Keratinocyte (primary cell): ENCODE measurements at regions not wholly inside any gene's neighbourhood (a gene's known extent, or its start where the extent isn't known, plus 50 kb on each side); places are given as distances from the start of the nearest gene placed in this dataset.

Experiments
- DNase-seq: peaks from one replicate; pipeline ENCODE4 v3.0.0-alpha.2; 2011; ENCODE audit warnings: low read depth, missing footprints, low spot score
- FAIRE-seq: peaks from 2 replicates; lab custom pipeline; 2011; peaks lifted over from hg19 to GRCh38; lab: Jason Lieb, UNC
- H2AFZ ChIP-seq: 2 replicates; pipeline ENCODE4 v1.6.0; 2012; ENCODE audit warnings: low read length, control low read depth, inconsistent platforms; ENCODE audit not compliant: control insufficient read depth
- H3K27ac ChIP-seq: 2 replicates; pipeline ENCODE4 v1.5.1; 2011; ENCODE audit warnings: low read length; ENCODE audit not compliant: control insufficient read depth, insufficient read depth
- H3K27me3 ChIP-seq: 3 replicates; pipeline ENCODE4 v1.6.0; 2011; ENCODE audit warnings: low read length; ENCODE audit not compliant: control insufficient read depth, insufficient read depth; ENCODE audit errors: extremely low read depth
- H3K36me3 ChIP-seq, 2 experiments: 2 replicates in 1 of 2; 3 replicates in 1 of 2; pipeline ENCODE4 v1.5.1; 2011; ENCODE audit warnings: low read length in 2 of 2, mild to moderate bottlenecking in 1 of 2; ENCODE audit not compliant: control insufficient read depth in 2 of 2, insufficient read depth in 2 of 2; ENCODE audit errors: extremely low read depth in 1 of 2
- H3K4me1 ChIP-seq: 3 replicates; pipeline ENCODE4 v1.5.1; 2011; ENCODE audit warnings: low read length; ENCODE audit not compliant: control insufficient read depth, insufficient read depth; ENCODE audit errors: extremely low read depth
- H3K4me2 ChIP-seq: 3 replicates; pipeline ENCODE4 v1.6.0; 2011; ENCODE audit warnings: low read depth, low read length; ENCODE audit not compliant: control insufficient read depth, insufficient read depth; ENCODE audit errors: extremely low read depth
- H3K4me3 ChIP-seq, 3 experiments: fragments of 200-600 bp in 1 of 3; sonication (generic) in 1 of 3; 2 replicates in 2 of 3; 3 replicates in 1 of 3; pipeline ENCODE4 v1.5.1; 2011 to 2016; ENCODE audit warnings: low read length in 3 of 3, mild to moderate bottlenecking in 3 of 3, control low read depth in 2 of 3, inconsistent platforms in 1 of 3, low read depth in 1 of 3, mixed read lengths in 1 of 3, mixed run types in 1 of 3, moderate library complexity in 1 of 3; ENCODE audit not compliant: control insufficient read depth in 2 of 3, insufficient read depth in 2 of 3; ENCODE audit errors: extremely low read depth in 1 of 3
- H3K79me2 ChIP-seq: 2 replicates; pipeline ENCODE4 v1.6.0; 2012; ENCODE audit warnings: low read length; ENCODE audit not compliant: control insufficient read depth, insufficient read depth
- H3K9ac ChIP-seq: 3 replicates; pipeline ENCODE4 v1.6.0; 2011; ENCODE audit warnings: low read length; ENCODE audit not compliant: control insufficient read depth, insufficient read depth; ENCODE audit errors: extremely low read depth
- H3K9me1 ChIP-seq: 3 replicates; pipeline ENCODE4 v1.6.0; 2011; ENCODE audit warnings: low read length; ENCODE audit not compliant: control insufficient read depth, insufficient read depth; ENCODE audit errors: extremely low read depth
- H3K9me3 ChIP-seq: 2 replicates; pipeline ENCODE4 v1.5.1; 2012; ENCODE audit warnings: low read depth, low read length; ENCODE audit not compliant: control insufficient read depth
- H4K20me1 ChIP-seq: 3 replicates; pipeline ENCODE4 v1.6.0; 2011; ENCODE audit warnings: low read length; ENCODE audit not compliant: control insufficient read depth, insufficient read depth; ENCODE audit errors: extremely low read depth
- CTCF ChIP-seq, 3 experiments: IDR thresholded peaks in 1 of 3; conservative IDR thresholded peaks in 1 of 3; optimal IDR thresholded peaks in 1 of 3; 2 replicates in 2 of 3; 3 replicates in 1 of 3; pipeline versions ENCODE3 to v1.5.1; 2011; ENCODE audit warnings: low read length in 3 of 3, mild to moderate bottlenecking in 3 of 3, moderate library complexity in 2 of 3, control low read depth in 1 of 3, inconsistent platforms in 1 of 3; ENCODE audit not compliant: insufficient read depth in 2 of 3; ENCODE audit errors: extremely low read depth in 1 of 3
- EZH2 ChIP-seq: IDR thresholded peaks from one replicate; pipeline ENCODE4 v1.6.1; 2012; ENCODE audit warnings: inconsistent platforms, mild to moderate bottlenecking, low read length, moderate library complexity
- dilution Hi-C: fragments of 300-500 bp; cut with MboI; formaldehyde crosslinking; loops from one replicate; pipeline ENCODE4 v1.7.0; 2020; ENCODE audit warnings: low sequenced_read_pairs; ENCODE audit not compliant: extremely low pct_ligation_motif_present

DNA sequence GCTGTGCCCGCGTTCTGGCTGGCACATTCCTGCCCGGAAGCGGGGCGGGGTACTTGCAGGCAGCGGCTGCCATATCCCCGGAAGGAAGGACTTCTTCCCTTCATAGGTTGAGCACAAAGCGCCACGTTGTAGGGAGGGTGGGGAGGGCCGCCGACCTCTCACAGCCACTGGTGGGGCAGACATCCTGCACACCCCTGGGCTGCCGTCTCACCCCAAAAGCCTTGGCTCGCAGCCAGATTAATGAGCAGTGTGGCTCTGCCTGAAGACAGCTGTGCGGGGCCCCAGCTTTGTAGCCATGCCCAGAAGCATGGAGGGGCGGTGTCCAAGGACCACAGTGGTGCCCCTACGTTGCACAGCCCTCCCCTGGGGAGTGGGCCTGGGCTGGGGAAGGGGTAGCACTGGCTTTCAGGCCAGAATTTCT lies 54.3 kb upstream of the DPYSL4 start:
- H3K36me3 ChIP-seq = no peaks in the 10 kb centered on the region
- H3K4me2 ChIP-seq = no peak overlapping the region
- no peak overlapping the region for H3K27ac ChIP-seq
- no peaks in the 10 kb centered on the region for H3K9me3 ChIP-seq
- dilution Hi-C loops = no loop called here
- no peaks in the 10 kb centered on the region for H3K4me1 ChIP-seq
- H4K20me1 ChIP-seq = no peaks in the 10 kb centered on the region
- FAIRE-seq = no peak
- H3K9me1 ChIP-seq = no peaks in the 10 kb centered on the region
- no peak for DNase-seq
- no peaks in the 10 kb centered on the region for H3K79me2 ChIP-seq
- H3K4me3 ChIP-seq = no peak overlapping the region
- no peak overlapping the region for H3K9ac ChIP-seq
- no peaks in the 10 kb centered on the region for H3K27me3 ChIP-seq
- TF ChIP-seq CTCF (optimal IDR thresholded peaks at IDR 0.05 in 1 of 3, IDR thresholded peaks at IDR 0.05 in 1 of 3, conservative IDR thresholded peaks at IDR 0.05 in 1 of 3; ENCODE audit: extremely low read depth in 1 of 3, insufficient read depth in 2 of 3, low read length in 3 of 3) (no peak), EZH2 (no peak)
- H2AFZ ChIP-seq = peak overlapping the region; percentile 33

DNA sequence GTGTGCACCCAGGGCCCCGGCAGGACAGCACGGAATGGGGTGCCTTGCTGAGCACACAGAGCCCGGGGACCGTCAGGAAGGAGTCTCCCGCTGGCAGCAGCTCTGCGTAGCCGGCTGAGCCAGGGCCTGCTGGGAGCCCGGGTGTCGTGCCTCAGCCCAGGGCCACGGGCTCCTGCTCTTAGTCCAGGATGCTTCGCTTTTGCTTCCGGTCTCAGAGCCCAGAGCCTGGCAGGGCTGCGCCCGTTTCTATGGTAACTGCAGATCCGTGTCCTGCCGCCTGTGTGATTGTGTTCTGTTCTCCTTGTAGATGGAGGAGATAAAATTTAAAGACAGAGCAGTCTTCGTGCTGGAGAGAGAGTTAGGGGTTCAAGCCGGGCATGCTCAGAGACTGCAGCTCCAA lies 53.7 kb upstream of the DPYSL4 start:
- DNase-seq (no peak), FAIRE-seq (no peak)
- H3K4me1 ChIP-seq = no peaks in the 10 kb centered on the region
- H4K20me1 ChIP-seq = no peaks in the 10 kb centered on the region
- H3K9me1 ChIP-seq = no peaks in the 10 kb centered on the region
- H3K9ac ChIP-seq = no peak overlapping the region
- H3K27ac ChIP-seq = no peak overlapping the region
- TF ChIP-seq CTCF (optimal IDR thresholded peaks at IDR 0.05 in 1 of 3, IDR thresholded peaks at IDR 0.05 in 1 of 3, conservative IDR thresholded peaks at IDR 0.05 in 1 of 3; ENCODE audit: extremely low read depth in 1 of 3, insufficient read depth in 2 of 3, low read length in 3 of 3) = no peak
- no peak for TF ChIP-seq EZH2
- dilution Hi-C loops = no loop called here
- H2AFZ ChIP-seq = no peak overlapping the region
- no peaks in the 10 kb centered on the region for H3K27me3 ChIP-seq
- H3K36me3 ChIP-seq = no peaks in the 10 kb centered on the region
- H3K79me2 ChIP-seq = no peaks in the 10 kb centered on the region
- no peaks in the 10 kb centered on the region for H3K9me3 ChIP-seq
- no peak overlapping the region for H3K4me3 ChIP-seq
- H3K4me2 ChIP-seq = no peak overlapping the region
